ENCODE measurements at regions not wholly inside any gene's neighbourhood (a gene's known extent, or its start where the extent isn't known, plus 50 kb on each side); places are given as distances from the start of the nearest gene placed in this dataset.
"Not testable (repeated sequence)": the region's sequence is repeated elsewhere in the genome, so short reads cannot be mapped to it uniquely, and the experiment has no call there.

DNA sequence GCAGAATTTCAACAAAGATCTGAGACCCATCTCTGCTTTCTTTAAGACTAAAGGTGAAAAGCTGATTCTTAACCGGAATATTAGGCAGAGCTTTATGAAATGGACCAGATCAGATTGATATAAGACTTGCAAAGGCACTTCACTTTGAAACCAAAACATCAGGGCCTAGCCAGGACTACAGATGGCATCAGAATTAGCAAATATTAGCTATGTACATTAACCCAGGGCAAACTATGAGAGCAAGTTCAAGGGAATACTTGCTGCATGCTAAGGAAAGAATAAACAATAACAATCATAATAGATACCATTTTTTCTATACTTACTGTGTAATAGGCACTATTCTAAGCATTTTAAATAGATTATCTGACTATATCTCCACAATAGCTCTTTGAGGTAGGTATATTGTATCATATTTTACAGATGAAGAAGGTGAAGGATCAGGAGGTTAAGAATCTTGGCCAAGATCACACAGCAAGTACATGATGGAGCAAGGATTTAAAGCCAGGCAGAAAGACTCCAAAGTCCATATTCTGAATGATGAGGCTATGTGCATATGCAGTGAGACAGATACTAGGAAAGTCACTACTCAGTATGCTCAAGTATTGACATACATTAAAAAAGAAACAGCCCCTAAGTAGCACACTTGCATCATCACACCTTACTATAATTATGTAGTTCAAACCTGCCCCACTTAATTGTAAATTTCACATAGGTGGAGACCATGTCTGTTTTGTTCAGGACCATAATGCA, 209.3 kb upstream of the PKN2 start:
- DNase-seq (ENCODE audit: low spot score): no peak

DNA sequence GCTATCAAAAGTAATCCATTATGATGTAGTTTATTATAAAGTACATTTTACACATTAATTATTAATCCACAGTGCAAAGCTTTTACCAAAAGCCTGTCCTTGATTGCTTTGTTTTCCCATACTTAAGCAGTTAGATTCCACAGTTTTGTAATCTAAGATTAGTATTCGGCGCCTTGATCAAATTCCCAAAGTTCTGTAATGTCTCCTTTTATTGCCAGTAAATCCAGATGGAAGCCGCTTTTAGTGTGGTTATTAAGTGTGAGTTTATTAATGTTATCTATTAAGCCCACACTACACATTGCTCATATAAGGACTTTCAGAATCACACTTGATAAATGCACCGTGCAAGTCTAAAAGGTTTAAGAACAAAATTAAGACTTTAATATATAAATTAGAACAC, 199.2 kb upstream of the PKN2 start:
- DNase-seq (ENCODE audit: low spot score): no peak

DNA sequence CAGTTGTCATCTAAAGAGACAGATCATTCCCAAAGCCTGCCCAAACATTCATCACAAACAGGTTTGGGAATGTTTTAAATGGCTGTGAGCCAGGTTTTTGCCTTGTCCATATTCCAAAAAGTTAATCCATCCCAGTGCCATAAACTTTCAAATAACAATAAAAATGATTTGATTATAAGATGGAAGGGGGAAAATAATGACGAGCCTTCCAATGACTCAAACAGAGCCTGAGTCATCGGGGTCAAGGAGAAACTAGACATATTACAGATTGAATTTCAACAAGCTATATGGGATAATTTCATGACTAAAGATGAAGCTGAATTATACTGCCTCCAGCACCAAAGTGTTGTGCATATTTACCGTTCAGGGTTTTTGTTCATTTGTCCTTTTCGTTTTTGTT, 195.8 kb upstream of the PKN2 start:
- DNase-seq (ENCODE audit: low spot score): no peak

DNA sequence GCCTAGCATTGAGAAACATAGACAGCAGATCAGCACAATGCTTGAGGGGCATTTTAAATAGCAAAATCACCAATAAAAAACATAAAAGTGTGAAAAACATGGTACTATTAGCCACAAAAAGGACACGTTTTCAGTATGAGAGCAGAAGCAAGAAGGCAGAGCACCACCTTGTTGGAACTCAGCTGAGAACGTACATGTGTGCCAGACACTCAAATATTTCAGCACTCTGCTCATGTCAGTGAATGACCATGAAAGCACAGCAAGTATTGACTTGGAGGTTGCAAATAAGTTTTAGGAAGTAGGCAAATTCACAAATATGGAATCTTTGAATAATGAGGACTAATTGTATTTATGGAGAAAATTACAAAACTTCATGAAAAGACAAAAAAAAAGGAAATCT, 193.4 kb upstream of the PKN2 start:
- no peak for DNase-seq (ENCODE audit: low spot score)

DNA sequence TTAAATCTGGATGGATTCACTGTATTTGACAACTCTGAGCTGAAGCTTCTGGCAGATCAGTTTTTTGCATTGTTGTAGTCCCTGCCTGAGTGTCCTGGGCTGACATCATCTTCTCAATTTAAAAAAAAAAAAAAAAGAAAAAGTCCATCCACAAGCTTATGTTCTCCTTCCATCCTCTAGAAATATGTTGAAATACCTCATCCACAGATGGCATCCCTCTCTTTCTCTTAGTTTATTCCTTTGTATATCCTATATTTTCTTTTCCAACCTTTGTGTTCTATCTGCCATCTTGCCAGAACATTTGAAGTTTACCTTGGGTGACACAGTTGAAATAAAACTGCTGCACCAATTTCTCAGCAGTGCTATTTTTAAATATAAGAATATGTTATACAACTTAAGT, 184.4 kb upstream of the PKN2 start:
- DNase-seq (ENCODE audit: low spot score): no peak

DNA sequence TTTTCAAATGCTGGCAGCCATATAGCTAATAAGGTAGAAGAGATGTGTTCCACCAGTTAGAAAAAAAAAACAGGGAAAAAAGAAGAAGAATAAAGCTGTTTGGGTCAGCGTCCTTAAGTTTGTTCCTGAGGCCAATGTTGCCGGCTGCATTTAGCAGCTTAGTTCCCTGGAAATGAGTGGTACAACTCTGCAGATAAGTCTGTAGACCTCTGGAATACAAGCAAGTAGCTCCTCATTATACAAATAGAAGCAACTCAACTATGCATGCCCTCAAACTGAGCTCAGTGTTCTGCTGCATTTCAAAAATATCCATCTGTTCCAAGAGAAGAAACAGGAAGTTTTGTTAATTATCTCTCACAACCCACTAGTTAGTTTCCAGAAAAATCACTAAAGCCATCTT, 181.2 kb upstream of the PKN2 start:
- DNase-seq (ENCODE audit: low spot score): no peak

DNA sequence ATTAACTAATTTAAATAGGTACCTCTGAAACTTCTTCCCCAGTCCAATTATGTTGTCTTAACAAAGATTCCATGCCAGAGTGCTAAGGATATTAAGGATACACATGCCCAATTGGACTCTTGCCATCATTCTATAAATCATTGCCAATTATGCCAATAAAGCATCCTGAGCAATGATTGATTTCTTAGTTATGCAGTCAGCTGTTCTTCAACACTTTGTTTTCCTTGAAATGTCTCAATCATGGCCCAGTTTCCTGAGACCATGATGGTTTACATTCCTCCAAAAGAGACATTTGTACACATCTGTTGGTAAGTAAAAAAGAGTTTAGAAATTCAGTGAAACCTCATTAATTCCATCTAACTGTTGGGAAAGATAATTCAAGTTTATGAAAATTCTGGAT, 180.4 kb upstream of the PKN2 start:
- no peak for DNase-seq (ENCODE audit: low spot score)

DNA sequence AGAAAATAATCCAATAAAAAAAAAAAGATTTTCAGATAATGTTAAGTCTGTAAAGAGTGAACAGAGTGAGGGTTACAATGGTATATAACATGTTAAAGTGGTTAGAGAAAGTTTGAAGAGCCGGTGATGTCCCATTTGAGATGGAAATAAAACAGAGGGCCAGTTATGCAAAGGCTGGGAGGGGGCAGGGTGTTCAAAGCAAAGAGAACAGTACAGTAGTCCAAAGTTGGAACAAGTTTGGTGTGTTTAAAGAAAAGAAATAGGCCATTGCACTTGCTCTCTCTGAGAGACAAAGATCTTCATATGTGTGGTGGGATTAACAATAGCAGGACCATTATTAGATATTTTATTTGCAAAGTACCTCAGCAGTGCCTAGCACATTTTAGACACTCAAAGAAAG, 179.5 kb upstream of the PKN2 start:
- no peak for DNase-seq (ENCODE audit: low spot score)

DNA sequence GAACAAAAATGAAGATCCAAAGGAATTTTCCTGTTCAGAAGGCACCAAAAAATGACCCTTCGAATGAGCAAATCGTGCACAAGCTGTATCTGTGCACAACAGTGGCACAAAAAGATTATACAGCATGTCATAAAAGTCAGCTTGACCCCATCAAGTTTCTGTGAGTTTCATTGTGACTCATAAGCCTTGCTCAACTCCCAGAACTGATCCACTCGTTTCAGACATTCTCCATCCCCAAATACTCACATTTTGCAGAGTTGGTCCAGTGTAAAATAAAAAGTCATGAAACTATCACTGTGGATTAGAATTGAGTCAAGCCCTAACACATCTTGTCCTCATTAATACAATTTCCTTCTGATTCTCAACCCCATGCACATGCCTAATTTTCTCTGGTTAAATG, 174.7 kb upstream of the PKN2 start:
- DNase-seq (ENCODE audit: low spot score): no peak

DNA sequence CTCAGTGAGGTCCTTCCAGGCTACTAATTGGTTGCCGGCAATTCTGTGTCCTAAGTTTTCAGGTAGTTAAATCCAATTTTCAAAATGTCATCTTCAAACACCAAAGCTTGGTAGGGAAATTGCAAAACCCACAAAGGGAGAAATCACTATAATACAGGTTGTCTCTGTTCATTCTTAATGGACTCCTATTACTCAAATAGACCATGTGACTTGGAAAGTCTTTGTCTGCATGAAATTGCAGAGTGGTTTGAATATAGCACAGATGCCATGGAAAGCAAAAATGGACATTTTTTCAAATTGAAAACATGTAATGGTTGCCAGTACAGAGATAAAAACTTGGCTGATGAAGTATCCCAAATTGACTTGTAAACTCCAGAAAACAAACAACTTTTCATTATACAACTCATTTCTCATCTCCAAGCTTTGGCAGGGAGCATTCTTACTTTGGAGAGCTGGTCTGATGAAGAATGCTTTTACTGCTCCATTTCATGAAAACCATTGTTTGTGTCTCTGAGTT, 169.5 kb upstream of the PKN2 start:
- DNase-seq (ENCODE audit: low spot score): no peak

DNA sequence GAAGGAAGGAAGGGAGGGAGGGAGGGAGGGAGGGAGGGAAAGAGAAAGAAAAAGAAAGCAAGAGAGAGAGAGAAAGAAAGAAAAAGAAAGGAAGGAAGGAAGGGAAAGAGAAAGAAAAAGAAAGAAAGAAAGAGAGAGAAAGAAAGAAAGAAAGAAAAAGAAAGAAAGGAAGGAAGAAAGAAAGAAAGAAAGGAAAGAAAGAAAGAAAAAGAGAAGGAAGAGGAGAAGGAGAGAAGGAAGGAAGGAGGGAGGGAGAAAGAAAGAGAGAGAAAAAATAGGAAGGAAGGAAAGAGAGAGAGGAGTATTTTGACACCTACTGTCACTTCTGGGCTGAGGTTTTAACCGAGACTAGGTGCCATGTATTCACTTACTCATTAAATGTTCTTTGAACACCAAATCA, 166.6 kb upstream of the PKN2 start:
- not testable (repeated sequence) for DNase-seq (ENCODE audit: low spot score)

DNA sequence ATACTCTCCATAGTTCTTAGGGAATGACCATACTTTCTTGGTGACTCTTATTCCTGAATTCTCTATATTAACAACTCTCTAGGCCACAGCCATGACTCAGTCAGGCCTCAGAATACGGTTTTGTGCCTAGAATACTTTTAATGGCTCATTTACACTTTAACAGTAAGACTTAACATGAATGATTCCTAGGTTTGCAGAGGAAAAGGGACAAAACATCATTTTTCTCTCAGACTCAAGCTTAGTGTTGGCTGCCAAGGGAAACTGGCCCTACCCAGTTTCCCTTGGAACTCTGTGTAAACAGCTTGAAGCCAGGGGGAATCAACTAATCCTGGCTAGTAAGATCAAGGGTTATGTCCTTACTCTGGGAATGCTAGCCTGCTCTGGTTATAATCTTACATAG, 164.9 kb upstream of the PKN2 start:
- DNase-seq (ENCODE audit: low spot score): no peak

DNA sequence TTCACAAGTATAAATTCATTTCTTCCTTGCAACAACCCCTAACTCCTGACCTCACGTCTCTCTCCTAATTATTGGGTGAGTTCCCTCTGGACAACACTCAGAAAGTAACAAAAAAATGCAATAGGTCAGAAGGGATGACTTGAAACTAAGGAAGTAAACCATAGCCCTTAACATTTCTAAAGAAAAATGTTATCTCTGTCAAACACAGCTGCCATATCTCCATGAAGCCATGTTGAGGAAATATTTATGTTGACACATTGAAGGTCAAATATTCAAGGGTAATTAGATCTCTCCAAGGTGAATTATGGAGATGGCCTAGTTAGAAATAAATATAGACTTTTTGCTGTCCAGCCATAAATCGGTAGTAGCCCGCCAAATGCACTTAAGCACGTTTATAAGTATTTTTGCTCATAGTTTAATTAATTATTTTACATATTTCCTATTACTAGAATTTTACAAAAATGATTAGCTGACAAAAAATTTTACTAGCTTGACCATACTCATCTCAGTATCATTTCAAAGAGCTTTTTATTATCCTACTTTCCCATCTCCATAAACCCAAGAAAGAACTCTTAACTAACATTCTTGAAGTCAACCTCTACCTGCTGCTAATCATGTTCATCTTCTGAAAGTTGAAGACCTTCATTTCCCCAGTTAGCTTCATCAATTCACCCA, 160.1 kb upstream of the PKN2 start:
- DNase-seq (ENCODE audit: low spot score): no peak

DNA sequence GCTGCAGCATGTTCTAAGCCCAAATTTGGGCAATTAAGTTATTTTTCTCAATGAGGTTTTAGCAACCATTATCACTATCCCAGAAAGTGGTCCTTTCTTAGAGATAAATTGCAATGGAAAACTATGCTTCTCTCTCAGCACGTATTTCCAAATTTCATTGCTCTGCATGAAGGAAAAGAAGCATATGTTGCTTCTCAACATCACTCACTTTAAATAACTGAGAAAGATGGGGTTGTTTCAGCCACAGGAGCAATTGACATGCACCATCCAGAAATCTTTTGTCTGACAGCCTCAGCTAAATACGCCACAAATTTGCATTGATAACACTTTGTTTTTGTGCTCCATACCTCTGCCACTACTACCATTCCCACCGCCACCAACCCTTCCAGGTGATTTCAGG, 157.6 kb upstream of the PKN2 start:
- DNase-seq (ENCODE audit: low spot score): no peak

DNA sequence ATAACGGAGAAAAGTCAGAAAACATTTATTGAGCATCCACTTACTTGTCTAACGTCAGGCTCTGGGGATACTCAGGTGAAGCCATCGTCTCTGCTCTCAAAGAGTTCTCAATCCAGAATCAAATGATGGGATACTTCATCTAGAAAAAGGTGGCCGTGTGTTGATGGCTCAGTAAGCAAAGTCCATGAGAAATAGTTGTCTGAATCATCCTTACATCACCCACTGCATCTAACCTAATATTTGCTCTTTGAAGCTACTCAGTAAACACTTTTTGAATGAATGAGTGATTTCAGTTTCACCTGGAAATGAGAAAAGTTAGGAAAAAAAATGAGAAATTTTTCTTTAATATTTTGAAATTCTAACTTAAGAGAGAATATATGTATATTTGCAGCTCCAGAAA, 155.3 kb upstream of the PKN2 start:
- DNase-seq (ENCODE audit: low spot score): no peak

DNA sequence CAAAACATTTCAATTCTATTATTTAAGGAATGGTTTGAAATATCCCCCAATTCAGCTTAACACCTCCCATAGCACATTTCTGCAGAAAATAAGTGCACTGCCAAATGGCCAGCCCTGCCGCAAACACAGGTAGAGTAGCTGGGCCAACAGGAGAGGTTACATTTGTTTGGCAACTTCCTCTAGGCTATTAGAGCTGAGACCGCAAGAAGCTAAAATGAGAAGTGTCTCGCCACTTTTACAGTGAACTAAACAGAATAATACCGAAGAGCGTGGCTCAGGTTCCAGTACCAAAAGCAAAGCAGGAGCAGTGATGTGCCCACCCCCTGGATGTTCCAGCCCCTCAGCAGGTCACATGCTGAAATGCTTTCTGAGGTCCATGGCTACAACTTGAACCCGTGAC, 154.5 kb upstream of the PKN2 start:
- DNase-seq (ENCODE audit: low spot score): no peak

DNA sequence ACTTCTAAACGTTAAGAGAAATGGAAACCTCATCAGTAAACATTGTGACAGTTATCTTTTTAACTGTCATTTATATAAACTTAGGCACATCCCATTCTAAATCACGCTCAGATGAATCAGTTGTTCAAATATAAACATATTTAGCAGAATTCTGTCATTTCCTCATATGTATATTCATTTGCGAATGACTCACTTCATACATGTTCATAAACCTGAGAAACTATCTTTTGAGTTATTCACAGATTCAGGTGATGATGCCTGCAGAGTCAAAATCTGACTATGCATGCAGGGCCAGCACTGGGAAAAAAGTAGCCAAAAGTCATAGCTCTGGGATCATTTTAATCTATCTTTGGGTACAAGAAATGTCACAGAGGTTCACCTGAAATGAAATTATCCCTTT, 153.8 kb upstream of the PKN2 start:
- no peak for DNase-seq (ENCODE audit: low spot score)

DNA sequence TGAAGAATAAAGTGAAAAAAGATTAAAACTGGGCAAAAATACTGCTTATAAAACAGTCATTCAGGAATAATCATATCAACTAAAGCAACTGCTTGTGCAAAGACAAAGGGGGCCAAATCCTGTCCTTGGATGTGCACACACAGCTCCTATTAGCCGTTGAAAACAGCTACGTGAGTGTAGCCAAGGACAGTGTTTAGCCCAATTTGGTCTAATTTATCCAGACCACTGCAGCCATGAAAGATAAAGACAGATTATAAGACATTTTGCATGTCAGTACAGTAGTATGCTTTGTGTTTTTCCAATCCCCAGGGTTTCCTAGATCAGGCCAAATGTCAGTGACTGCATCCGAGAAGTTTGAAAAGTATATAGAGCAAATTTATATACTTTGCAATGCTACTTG, 146.3 kb upstream of the PKN2 start:
- no peak for DNase-seq (ENCODE audit: low spot score)

DNA sequence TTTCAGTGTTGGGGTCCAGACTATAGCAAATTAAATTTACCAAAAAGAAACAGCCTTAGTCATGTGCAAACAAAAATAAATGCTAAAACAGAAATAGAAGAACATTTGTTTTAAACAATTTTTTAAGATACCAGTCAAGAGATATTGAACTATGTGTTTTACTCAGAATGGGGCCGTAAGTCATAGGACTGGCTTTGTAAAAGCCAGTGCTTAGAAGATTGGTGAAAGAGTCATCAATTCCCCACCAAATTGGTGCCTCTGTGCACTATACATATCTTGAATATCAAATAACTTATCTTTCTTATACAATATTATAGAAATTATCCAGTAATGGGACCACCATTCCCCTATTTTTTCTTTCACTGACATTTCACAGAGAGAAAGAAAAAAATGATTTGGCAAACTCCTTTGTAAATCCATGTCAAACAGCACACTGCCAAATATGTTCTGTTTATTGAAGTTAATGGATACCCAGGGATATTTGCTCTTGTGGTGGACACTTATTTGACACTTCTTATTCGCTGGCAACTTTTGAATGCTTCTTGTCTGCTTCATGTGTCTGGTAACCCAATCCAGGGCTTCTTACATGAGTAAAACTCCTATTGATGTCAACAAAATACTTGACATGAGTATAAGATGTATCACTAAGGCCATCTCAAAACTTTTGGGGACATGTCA, 145.7 kb upstream of the PKN2 start:
- DNase-seq (ENCODE audit: low spot score): no peak

DNA sequence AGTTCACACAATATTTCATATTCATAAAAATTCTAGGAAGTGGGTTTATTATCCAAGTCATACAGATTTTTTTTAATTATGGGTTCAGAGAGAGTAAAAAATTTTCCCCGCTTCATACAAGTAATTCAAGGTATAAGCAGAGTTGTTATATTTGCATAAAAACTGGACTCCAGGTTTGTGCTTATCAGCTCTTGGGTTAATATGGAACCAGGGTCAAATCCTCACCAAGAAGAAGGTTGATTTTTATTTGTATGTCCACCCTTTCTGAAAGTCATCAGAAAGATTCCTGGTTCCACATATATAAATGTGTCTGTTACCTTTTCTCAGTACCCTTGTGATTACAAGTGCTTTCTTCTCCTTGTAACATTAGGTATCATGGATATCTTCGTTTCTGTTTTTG, 143.8 kb upstream of the PKN2 start:
- DNase-seq (ENCODE audit: low spot score): no peak

DNA sequence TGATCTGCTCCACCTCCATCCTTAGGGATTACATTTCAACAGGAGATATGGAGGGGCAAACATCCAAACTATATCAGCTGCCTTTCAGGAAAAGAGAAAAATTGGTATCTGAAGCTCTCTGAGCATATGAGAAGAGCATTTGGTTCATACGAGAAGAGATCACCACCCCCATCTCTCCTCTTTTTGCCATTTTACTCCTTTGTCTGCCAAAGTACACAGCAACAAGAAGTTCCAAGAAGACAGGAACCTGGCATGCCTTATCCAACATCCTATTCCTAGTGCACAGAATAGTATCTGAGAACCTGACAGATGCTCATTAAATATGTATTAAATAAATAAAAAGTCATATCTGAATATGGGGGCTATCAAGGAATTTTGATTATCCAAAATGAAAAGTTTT, 142.5 kb upstream of the PKN2 start:
- DNase-seq (ENCODE audit: low spot score): no peak

DNA sequence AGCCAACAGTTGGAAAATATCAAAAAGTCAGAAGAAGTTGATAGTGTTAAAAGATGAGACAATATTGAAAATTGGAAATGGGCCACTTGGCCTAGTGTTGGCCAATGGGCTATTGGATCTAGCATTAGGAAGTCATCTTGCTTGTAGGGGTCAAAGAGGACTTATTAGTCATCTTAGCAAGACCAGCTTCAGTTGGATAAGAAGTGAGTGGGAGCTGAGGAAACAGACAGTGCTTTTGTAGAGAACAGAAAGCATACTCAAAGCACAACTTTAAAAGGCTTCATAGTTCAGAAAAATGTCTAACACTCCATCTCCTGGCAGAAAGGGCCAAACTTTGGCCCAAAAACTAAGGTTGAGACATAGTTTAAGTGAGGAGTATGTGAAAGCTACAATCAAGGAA, 139.9 kb upstream of the PKN2 start:
- DNase-seq (ENCODE audit: low spot score): no peak

DNA sequence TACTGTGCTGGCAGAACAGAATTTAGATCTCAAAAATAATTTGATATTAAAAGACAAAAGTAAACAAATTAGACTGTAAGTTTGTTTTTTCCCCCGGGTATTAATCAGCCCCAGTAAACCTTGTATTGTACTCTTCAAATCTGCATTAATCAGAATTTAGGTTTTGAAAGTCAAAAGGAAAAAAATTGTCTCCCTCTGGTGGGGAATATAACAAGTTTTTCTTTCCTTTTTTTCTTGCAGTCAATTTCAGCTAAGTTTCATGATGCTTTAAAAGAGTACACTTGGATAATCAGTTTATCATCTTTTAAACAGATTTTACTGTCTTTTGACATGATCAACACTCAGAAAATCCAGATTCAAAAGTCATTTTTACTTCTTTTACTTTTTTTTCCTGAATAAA, 134.5 kb upstream of the PKN2 start:
- DNase-seq (ENCODE audit: low spot score): no peak
